Omental fat pad (tissue), 3 donors: ENCODE measurements at regions not wholly inside any gene's neighbourhood (a gene's known extent, or its start where the extent isn't known, plus 50 kb on each side); places are given as distances from the start of the nearest gene placed in this dataset.

Source experiments
- ATAC-seq: fragments of 150-250 bp; one replicate; pipeline ENCODE4 v1.9.1; 2016; ENCODE audit warnings: mild to moderate bottlenecking, moderate library complexity; ENCODE audit not compliant: low FRiP score
- DNase-seq: peaks from one replicate; pipeline ENCODE4 v3.0.0-alpha.2; 2019; ENCODE audit warnings: low spot score
- TF ChIP-seq, protein P1 (sequence below), 3 donors: fragments of 450-650 bp; IDR thresholded peaks; one replicate each; pipeline ENCODE4 v1.5.1; 2016 to 2017; ENCODE audit warnings: antibody characterized with exemption in 3 of 3, mild to moderate bottlenecking in 3 of 3, moderate library complexity in 2 of 3

DNA sequence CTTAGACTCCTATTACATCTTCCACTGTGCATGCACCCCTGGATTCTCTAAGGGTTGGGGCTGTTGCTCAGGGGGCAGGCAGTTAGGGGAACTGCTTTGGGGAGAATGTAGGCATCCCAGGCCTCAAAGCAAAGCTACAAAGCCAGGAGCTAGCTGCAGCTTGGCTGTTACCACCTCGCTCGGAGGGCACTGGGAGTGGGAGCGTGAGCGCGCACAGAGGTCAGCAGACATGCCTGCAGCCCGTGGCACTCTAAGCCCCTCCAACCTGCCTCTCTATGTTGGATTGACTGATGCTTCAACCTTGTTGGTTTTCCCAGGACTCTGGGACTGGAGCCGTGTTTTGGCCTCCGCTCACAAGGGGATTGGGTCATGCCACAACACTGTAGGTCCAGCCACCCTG is 69.8 kb downstream of the CPN2 start:
- DNase-seq = no peak
- no peak for ATAC-seq
- TF ChIP-seq, protein P1, sequence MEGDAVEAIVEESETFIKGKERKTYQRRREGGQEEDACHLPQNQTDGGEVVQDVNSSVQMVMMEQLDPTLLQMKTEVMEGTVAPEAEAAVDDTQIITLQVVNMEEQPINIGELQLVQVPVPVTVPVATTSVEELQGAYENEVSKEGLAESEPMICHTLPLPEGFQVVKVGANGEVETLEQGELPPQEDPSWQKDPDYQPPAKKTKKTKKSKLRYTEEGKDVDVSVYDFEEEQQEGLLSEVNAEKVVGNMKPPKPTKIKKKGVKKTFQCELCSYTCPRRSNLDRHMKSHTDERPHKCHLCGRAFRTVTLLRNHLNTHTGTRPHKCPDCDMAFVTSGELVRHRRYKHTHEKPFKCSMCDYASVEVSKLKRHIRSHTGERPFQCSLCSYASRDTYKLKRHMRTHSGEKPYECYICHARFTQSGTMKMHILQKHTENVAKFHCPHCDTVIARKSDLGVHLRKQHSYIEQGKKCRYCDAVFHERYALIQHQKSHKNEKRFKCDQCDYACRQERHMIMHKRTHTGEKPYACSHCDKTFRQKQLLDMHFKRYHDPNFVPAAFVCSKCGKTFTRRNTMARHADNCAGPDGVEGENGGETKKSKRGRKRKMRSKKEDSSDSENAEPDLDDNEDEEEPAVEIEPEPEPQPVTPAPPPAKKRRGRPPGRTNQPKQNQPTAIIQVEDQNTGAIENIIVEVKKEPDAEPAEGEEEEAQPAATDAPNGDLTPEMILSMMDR (IDR thresholded peaks at IDR 0.05) = no peak

DNA sequence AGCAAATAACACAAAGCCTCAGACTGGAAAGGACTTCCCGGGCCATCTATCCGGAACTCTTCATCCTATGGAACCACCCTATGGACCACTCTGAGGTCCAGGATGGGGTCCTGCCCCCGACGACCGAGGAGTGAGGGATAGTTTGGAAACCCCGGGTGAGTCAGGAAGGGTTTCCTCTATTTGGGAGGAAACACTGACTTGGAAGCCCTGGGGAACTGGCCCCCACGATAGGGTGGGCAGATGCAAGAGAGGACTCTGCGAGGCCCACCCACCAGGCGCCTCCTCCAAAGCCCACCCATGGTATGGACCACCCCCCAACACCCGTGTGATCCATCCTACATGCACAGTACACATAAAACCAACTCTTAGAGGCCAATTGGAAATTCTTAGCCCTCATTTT is 69.4 kb downstream of the CPN2 start:
- ATAC-seq (no peak), DNase-seq (peak; percentile 7)
- TF ChIP-seq, protein P1 (IDR thresholded peaks at IDR 0.05) = no peak

- TF ChIP-seq, protein P1 (IDR thresholded peaks at IDR 0.05) = no peak
- ATAC-seq = no peak
- DNase-seq = peak; percentile 11
These were observed 68.5 kb downstream of the CPN2 start for GRCh38 chr3:194282436-194283122.

- DNase-seq (peak; percentile 12), ATAC-seq (no peak)
- TF ChIP-seq, protein P1 (IDR thresholded peaks at IDR 0.05) = no peak
These were observed 67.7 kb downstream of the CPN2 start for GRCh38 chr3:194283221-194284006.

- DNase-seq = no peak
- no peak for ATAC-seq
- TF ChIP-seq, protein P1 (IDR thresholded peaks at IDR 0.05) = no peak
These were observed 66.8 kb downstream of the CPN2 start for GRCh38 chr3:194284351-194284750.

GRCh38 chr3:194285024-194285849 is 65.9 kb downstream of the CPN2 start:
- ATAC-seq (peak; percentile 70), DNase-seq (peak; percentile 17)
- TF ChIP-seq, protein P1 (IDR thresholded peaks at IDR 0.05) = no peak
